GM21723 (cell line): ENCODE measurements at regions not wholly inside any gene's neighbourhood (a gene's known extent, or its start where the extent isn't known, plus 50 kb on each side); places are given as distances from the start of the nearest gene placed in this dataset.

ENCODE experiments used
- ATAC-seq: cut with Tn5 transposase; IDR thresholded peaks from one replicate; pipeline ENCODE4 v1.9.1; 2021; ENCODE audit warnings: mild to moderate bottlenecking, moderate library complexity; ENCODE audit not compliant: unreplicated experiment

- no peak for ATAC-seq
Measured at GRCh38 chr7:85529201-85529600, 342.3 kb upstream of the SEMA3D start.

GRCh38 chr7:85528581-85528980, 341.7 kb upstream of the SEMA3D start:
- no peak for ATAC-seq

- ATAC-seq, result no peak
Measured at GRCh38 chr7:85525676-85526075, 338.8 kb upstream of the SEMA3D start.

- no peak for ATAC-seq
Measured at GRCh38 chr7:85522070-85522469, 335.2 kb upstream of the SEMA3D start.

GRCh38 chr7:85521108-85521694, 334.3 kb upstream of the SEMA3D start:
- no peak for ATAC-seq

- no peak for ATAC-seq
Measured at GRCh38 chr7:85520175-85520574, 333.3 kb upstream of the SEMA3D start.

- ATAC-seq, result no peak
Measured at GRCh38 chr7:85516675-85517074, 329.8 kb upstream of the SEMA3D start.

GRCh38 chr7:85512790-85513189, 325.9 kb upstream of the SEMA3D start:
- no peak for ATAC-seq

- no peak for ATAC-seq
Measured at GRCh38 chr7:85510287-85510686, 323.4 kb upstream of the SEMA3D start.

GRCh38 chr7:85509476-85509875, 322.6 kb upstream of the SEMA3D start:
- no peak for ATAC-seq

GRCh38 chr7:85508642-85509410, 322.0 kb upstream of the SEMA3D start:
- no peak for ATAC-seq

GRCh38 chr7:85498031-85498430, 311.2 kb upstream of the SEMA3D start:
- ATAC-seq, result no peak

GRCh38 chr7:85489498-85489897, 302.6 kb upstream of the SEMA3D start:
- ATAC-seq, result no peak

GRCh38 chr7:85488406-85488805, 301.6 kb upstream of the SEMA3D start:
- no peak for ATAC-seq

- ATAC-seq, result no peak
Measured at GRCh38 chr7:85483177-85483576, 296.3 kb upstream of the SEMA3D start.

- no peak for ATAC-seq
Measured at GRCh38 chr7:85480666-85481065, 293.8 kb upstream of the SEMA3D start.

GRCh38 chr7:85479918-85480643, 293.2 kb upstream of the SEMA3D start:
- ATAC-seq, result no peak

- ATAC-seq, result no peak
Measured at GRCh38 chr7:85478530-85478929, 291.7 kb upstream of the SEMA3D start.

GRCh38 chr7:85475476-85475875, 288.6 kb upstream of the SEMA3D start:
- ATAC-seq, result no peak

GRCh38 chr7:85475071-85475470, 288.2 kb upstream of the SEMA3D start:
- no peak for ATAC-seq

GRCh38 chr7:85474234-85474633, 287.4 kb upstream of the SEMA3D start:
- ATAC-seq, result no peak

- ATAC-seq, result peak; percentile 55
Measured at GRCh38 chr7:85471740-85472139, 284.9 kb upstream of the SEMA3D start.
